A673 (cell line): ENCODE measurements at regions not wholly inside any gene's neighbourhood (a gene's known extent, or its start where the extent isn't known, plus 50 kb on each side); places are given as distances from the start of the nearest gene placed in this dataset.

Experiments
- EZH2 ChIP-seq: fragments of 200-600 bp; sonication (generic); IDR thresholded peaks from 2 replicates; pipeline ENCODE4 v1.6.1; 2017; ENCODE audit warnings: borderline replicate concordance, low read depth, mild to moderate bottlenecking, mixed read lengths, antibody characterized with exemption, low read length; ENCODE audit not compliant: poor library complexity, severe bottlenecking
- TF ChIP-seq, protein P1 (sequence below): fragments of 300-800, 200-600 bp; sonication (generic); conservative IDR thresholded peaks from 2 replicates; pipeline ENCODE4 v1.5.1; 2017; ENCODE audit warnings: low read depth, mild to moderate bottlenecking, antibody characterized with exemption, low read length, moderate library complexity, mixed read lengths

DNA sequence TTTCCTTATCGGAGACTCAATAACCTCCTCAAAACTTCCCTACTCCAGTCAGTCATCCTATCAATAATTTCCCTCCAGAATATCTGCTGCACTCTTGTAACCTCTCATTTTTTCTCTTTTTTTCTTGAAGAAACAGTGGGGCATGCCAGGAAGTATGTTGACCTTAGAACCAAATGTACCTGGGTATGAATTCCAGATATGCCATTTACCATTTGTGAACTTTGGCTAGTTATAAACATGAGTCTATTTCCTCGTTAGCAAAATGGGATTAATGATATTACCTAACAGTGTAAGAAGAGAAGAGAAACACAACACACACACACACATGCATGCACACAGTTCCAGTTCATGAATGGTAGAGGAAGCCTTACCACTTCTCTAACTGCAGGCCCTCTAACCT lies 578.2 kb downstream of the FAM133A start:
- TF ChIP-seq EZH2 = no peak
- TF ChIP-seq, protein P1, sequence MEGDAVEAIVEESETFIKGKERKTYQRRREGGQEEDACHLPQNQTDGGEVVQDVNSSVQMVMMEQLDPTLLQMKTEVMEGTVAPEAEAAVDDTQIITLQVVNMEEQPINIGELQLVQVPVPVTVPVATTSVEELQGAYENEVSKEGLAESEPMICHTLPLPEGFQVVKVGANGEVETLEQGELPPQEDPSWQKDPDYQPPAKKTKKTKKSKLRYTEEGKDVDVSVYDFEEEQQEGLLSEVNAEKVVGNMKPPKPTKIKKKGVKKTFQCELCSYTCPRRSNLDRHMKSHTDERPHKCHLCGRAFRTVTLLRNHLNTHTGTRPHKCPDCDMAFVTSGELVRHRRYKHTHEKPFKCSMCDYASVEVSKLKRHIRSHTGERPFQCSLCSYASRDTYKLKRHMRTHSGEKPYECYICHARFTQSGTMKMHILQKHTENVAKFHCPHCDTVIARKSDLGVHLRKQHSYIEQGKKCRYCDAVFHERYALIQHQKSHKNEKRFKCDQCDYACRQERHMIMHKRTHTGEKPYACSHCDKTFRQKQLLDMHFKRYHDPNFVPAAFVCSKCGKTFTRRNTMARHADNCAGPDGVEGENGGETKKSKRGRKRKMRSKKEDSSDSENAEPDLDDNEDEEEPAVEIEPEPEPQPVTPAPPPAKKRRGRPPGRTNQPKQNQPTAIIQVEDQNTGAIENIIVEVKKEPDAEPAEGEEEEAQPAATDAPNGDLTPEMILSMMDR = no peak
